ENCODE measurements at regions not wholly inside any gene's neighbourhood (a gene's known extent, or its start where the extent isn't known, plus 50 kb on each side); places are given as distances from the start of the nearest gene placed in this dataset.
"Not testable (repeated sequence)": the region's sequence is repeated elsewhere in the genome, so short reads cannot be mapped to it uniquely, and the experiment has no call there.

- TF ChIP-seq CTCF, POLR2A (IDR thresholded peaks at IDR 0.05): not testable (repeated sequence)
Observed at GRCh38 chr5:125999271-126000030, 423.8 kb upstream of the GRAMD2B start.

Data from lower leg skin (tissue), 3 donors.